Mammary epithelial cell (primary cell): ENCODE measurements at regions not wholly inside any gene's neighbourhood (a gene's known extent, or its start where the extent isn't known, plus 50 kb on each side); places are given as distances from the start of the nearest gene placed in this dataset.

Experiments
- EZH2 ChIP-seq: IDR thresholded peaks from 2 replicates; pipeline ENCODE4 v1.6.1; 2012; ENCODE audit warnings: low read length, inconsistent platforms, borderline replicate concordance
- TF ChIP-seq, protein P1 (sequence below), 2 donors: IDR thresholded peaks in 1 of 2; conservative IDR thresholded peaks in 1 of 2; 2 replicates each; pipeline ENCODE4 v1.5.1; 2011 to 2012; ENCODE audit warnings: inconsistent platforms in 2 of 2, low read length in 2 of 2, mild to moderate bottlenecking in 2 of 2, control low read depth in 1 of 2, low read depth in 1 of 2; ENCODE audit not compliant: insufficient read depth in 1 of 2; ENCODE audit errors: extremely low read depth in 1 of 2

DNA sequence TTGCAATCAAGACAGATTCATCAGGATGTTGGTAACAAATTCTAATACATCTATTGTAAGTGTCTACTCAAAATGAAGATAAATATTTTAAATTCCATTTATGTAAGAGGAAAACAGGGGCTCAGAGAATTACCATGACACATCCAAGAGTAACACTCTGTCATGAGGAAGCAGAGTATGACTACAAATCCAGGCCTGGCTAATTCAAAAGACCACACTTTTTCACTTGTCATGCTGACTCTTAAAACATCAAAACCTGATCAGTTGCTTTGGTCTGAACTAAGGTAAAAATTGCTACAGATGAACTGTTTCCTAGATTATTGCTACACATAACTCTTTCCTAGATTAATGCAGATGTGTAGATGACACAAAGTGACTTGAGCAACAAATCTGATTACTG, 880.6 kb downstream of the TSN start:
- TF ChIP-seq, protein P1, sequence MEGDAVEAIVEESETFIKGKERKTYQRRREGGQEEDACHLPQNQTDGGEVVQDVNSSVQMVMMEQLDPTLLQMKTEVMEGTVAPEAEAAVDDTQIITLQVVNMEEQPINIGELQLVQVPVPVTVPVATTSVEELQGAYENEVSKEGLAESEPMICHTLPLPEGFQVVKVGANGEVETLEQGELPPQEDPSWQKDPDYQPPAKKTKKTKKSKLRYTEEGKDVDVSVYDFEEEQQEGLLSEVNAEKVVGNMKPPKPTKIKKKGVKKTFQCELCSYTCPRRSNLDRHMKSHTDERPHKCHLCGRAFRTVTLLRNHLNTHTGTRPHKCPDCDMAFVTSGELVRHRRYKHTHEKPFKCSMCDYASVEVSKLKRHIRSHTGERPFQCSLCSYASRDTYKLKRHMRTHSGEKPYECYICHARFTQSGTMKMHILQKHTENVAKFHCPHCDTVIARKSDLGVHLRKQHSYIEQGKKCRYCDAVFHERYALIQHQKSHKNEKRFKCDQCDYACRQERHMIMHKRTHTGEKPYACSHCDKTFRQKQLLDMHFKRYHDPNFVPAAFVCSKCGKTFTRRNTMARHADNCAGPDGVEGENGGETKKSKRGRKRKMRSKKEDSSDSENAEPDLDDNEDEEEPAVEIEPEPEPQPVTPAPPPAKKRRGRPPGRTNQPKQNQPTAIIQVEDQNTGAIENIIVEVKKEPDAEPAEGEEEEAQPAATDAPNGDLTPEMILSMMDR (conservative IDR thresholded peaks at IDR 0.05 in 1 of 2, IDR thresholded peaks at IDR 0.05 in 1 of 2; ENCODE audit: extremely low read depth in 1 of 2, insufficient read depth in 1 of 2, low read depth in 1 of 2, low read length in 2 of 2): no peak
- TF ChIP-seq EZH2: no peak
